ENCODE measurements at regions not wholly inside any gene's neighbourhood (a gene's known extent, or its start where the extent isn't known, plus 50 kb on each side); places are given as distances from the start of the nearest gene placed in this dataset.

DNA sequence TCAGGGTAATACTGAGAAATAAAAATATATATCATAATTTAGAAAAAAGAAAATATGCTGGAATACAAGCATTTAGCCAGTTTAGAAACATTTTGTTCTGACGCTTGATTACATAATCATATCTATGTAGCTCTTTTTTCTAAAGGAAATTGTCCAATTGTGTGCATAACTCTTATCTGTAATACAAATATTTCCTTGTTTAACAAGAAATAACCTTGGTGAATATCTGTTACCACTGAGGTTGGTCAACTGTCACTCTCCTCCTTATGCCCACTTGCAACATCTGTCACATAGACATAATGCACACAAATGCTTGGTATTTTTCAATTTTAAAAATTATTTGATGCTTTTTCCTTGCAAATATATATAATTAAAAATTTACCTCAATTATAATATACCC lies 609.7 kb downstream of the TLL1 start:
- Histone ChIP-seq H3K4me3 (ENCODE audit: control extremely low read depth in 1 of 5, extremely low read depth in 1 of 5, insufficient read depth in 1 of 5, low read depth in 2 of 5, low read length in 4 of 5) (no peak overlapping the region), H3K9me3 (ENCODE audit: control extremely low read depth in 1 of 3, control insufficient read depth in 2 of 3, insufficient read depth in 1 of 3, low read length in 2 of 3) (peaks cover 0 to 3% (median 0%) of the 10 kb centered on the region in 3 donors), H3K27ac (ENCODE audit: low read length in 2 of 2) (no peak overlapping the region), H3K4me1 (ENCODE audit: control insufficient read depth in 2 of 2, insufficient read depth in 2 of 2, low read length in 2 of 2) (no peaks in the 10 kb centered on the region), H3K4me2 (replicated peaks; ENCODE audit: low read depth, low read length, poor library complexity, severe bottlenecking) (no peak overlapping the region), H3K79me2 (ENCODE audit: control insufficient read depth, insufficient read depth, low read length) (no peaks in the 10 kb centered on the region), H3K9ac (ENCODE audit: low read length) (no peak overlapping the region), H3K36me3 (replicated peaks in 1 of 2; ENCODE audit: control extremely low read depth in 1 of 2, control insufficient read depth in 1 of 2, extremely low read depth in 1 of 2, insufficient read depth in 2 of 2, low read length in 1 of 2) (no peaks in the 10 kb centered on the region), H4K20me1 (ENCODE audit: control insufficient read depth, insufficient read depth, low read length, poor library complexity, severe bottlenecking) (no peaks in the 10 kb centered on the region), H2AFZ (ENCODE audit: insufficient read depth, low read depth, low read length, poor library complexity, severe bottlenecking) (no peak overlapping the region), H3K27me3 (replicated peaks in 1 of 4; ENCODE audit: control extremely low read depth in 1 of 4, control insufficient read depth in 3 of 4, insufficient read depth in 4 of 4, low read length in 3 of 4) (no peaks in the 10 kb centered on the region)
- TF ChIP-seq, protein P1, sequence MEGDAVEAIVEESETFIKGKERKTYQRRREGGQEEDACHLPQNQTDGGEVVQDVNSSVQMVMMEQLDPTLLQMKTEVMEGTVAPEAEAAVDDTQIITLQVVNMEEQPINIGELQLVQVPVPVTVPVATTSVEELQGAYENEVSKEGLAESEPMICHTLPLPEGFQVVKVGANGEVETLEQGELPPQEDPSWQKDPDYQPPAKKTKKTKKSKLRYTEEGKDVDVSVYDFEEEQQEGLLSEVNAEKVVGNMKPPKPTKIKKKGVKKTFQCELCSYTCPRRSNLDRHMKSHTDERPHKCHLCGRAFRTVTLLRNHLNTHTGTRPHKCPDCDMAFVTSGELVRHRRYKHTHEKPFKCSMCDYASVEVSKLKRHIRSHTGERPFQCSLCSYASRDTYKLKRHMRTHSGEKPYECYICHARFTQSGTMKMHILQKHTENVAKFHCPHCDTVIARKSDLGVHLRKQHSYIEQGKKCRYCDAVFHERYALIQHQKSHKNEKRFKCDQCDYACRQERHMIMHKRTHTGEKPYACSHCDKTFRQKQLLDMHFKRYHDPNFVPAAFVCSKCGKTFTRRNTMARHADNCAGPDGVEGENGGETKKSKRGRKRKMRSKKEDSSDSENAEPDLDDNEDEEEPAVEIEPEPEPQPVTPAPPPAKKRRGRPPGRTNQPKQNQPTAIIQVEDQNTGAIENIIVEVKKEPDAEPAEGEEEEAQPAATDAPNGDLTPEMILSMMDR (IDR thresholded peaks at IDR 0.05): no peak
- TF ChIP-seq EZH2 (IDR thresholded peaks at IDR 0.05; ENCODE audit: borderline replicate concordance, insufficient read depth, low read depth, low read length, poor library complexity, severe bottlenecking): no peak
- intact Hi-C loops (cut with micrococcal nuclease): no loop called here
- Mint-ChIP-seq H3K4me1 (no peaks in the 10 kb centered on the region), H3K27ac (no peak overlapping the region), H3K9me3 (ENCODE audit: insufficient read depth) (no peaks in the 10 kb centered on the region), H3K4me3 (no peak overlapping the region), H3K27me3 (no peaks in the 10 kb centered on the region)
- DNase-seq (no peak), ATAC-seq (ENCODE audit: low read depth) (no peak)
- WGBS (ENCODE audit: insufficient coverage): no CpG with 5 or more reads among the region's 1 CpG
- CTCF ChIA-PET: no interaction called here
- POLR2A ChIA-PET: no interaction called here

GRCh38 chr4:166491635-166492034 lies 618.6 kb downstream of the TLL1 start:
- no peak for DNase-seq
- Mint-ChIP-seq H3K4me1 (no peaks in the 10 kb centered on the region), H3K27ac (no peak overlapping the region), H3K9me3 (ENCODE audit: insufficient read depth) (no peaks in the 10 kb centered on the region), H3K4me3 (no peak overlapping the region), H3K27me3 (no peaks in the 10 kb centered on the region)
- no peaks in the 10 kb centered on the region for H3K27me3 ChIP-seq (replicated peaks in 1 of 4; ENCODE audit: control extremely low read depth in 1 of 4, control insufficient read depth in 3 of 4, insufficient read depth in 4 of 4, low read length in 3 of 4)
- H3K4me2 ChIP-seq (replicated peaks; ENCODE audit: low read depth, low read length, poor library complexity, severe bottlenecking): no peak overlapping the region
- no peaks in the 10 kb centered on the region for H4K20me1 ChIP-seq (ENCODE audit: control insufficient read depth, insufficient read depth, low read length, poor library complexity, severe bottlenecking)
- no peak for ATAC-seq (ENCODE audit: low read depth)
- POLR2A ChIA-PET: no interaction called here
- H3K79me2 ChIP-seq (ENCODE audit: control insufficient read depth, insufficient read depth, low read length): no peaks in the 10 kb centered on the region
- no peak overlapping the region for H3K9ac ChIP-seq (ENCODE audit: low read length)
- H2AFZ ChIP-seq (ENCODE audit: insufficient read depth, low read depth, low read length, poor library complexity, severe bottlenecking): no peak overlapping the region
- TF ChIP-seq EZH2 (IDR thresholded peaks at IDR 0.05; ENCODE audit: borderline replicate concordance, insufficient read depth, low read depth, low read length, poor library complexity, severe bottlenecking): no peak
- TF ChIP-seq, protein P1 (IDR thresholded peaks at IDR 0.05): no peak
- H3K4me1 ChIP-seq (ENCODE audit: control insufficient read depth in 2 of 2, insufficient read depth in 2 of 2, low read length in 2 of 2): no peaks in the 10 kb centered on the region
- no peak overlapping the region for H3K4me3 ChIP-seq (ENCODE audit: control extremely low read depth in 1 of 5, extremely low read depth in 1 of 5, insufficient read depth in 1 of 5, low read depth in 2 of 5, low read length in 4 of 5)
- CTCF ChIA-PET: no interaction called here
- H3K36me3 ChIP-seq (replicated peaks in 1 of 2; ENCODE audit: control extremely low read depth in 1 of 2, control insufficient read depth in 1 of 2, extremely low read depth in 1 of 2, insufficient read depth in 2 of 2, low read length in 1 of 2): no peaks in the 10 kb centered on the region
- no peak overlapping the region for H3K27ac ChIP-seq (ENCODE audit: low read length in 2 of 2)
- intact Hi-C loops (cut with micrococcal nuclease): no loop called here
- WGBS (ENCODE audit: insufficient coverage): no CpG with 5 or more reads among the region's 1 CpG
- no peaks in the 10 kb centered on the region for H3K9me3 ChIP-seq (ENCODE audit: control extremely low read depth in 1 of 3, control insufficient read depth in 2 of 3, insufficient read depth in 1 of 3, low read length in 2 of 3)
